IMR-90 (cell line): ENCODE measurements at regions not wholly inside any gene's neighbourhood (a gene's known extent, or its start where the extent isn't known, plus 50 kb on each side); places are given as distances from the start of the nearest gene placed in this dataset.

ENCODE experiments used
- ATAC-seq: fragments of 200-7000 bp; cut with Tn5 transposase; 2 replicates; pipeline ENCODE4 v1.9.1; 2020; ENCODE audit warnings: low read depth, mild to moderate bottlenecking, moderate library complexity
- BruUV-seq: library from RNA; stranded (reverse); fragments of 400-500 nt; replicated peaks from 2 replicates; lab custom pipeline; 2021; lab: Mats Ljungman, UMichigan
- CTCF ChIA-PET: fragments of 300-600 bp; formaldehyde crosslinking; extraction: SDS; loops from one replicate; lab custom pipeline; 2021; ENCODE audit warnings: antibody characterized with exemption; lab: Yijun Ruan, JAX
- POLR2A ChIA-PET: fragments of 300-600 bp; sonication (Branson Sonifier 250); formaldehyde crosslinking; loops from one replicate; lab custom pipeline; 2022; ENCODE audit warnings: antibody characterized with exemption; ENCODE audit not compliant: unreplicated experiment; lab: Charles Lee
- DNase-seq: peaks from one replicate; pipeline ENCODE4 v3.0.0; 2013
- H2AFZ ChIP-seq: replicated peaks from 2 replicates; pipeline ENCODE3; 2013; ENCODE audit warnings: low read length, mild to moderate bottlenecking; ENCODE audit not compliant: poor library complexity
- H2AK5ac ChIP-seq: 2 replicates; pipeline ENCODE4 v1.6.1; 2013; ENCODE audit warnings: low read depth, low read length, inconsistent platforms
- H2AK9ac ChIP-seq: replicated peaks from 2 replicates; pipeline ENCODE3; 2013; ENCODE audit warnings: mild to moderate bottlenecking, low read depth, low read length, moderate library complexity; ENCODE audit not compliant: poor library complexity
- H2BK120ac ChIP-seq: 2 replicates; pipeline ENCODE4 v1.6.1; 2013; ENCODE audit warnings: low read depth, low read length, inconsistent platforms
- H2BK15ac ChIP-seq: 3 replicates; pipeline ENCODE4 v1.6.1; 2013; ENCODE audit warnings: low read depth, low read length, inconsistent platforms
- H2BK20ac ChIP-seq: 2 replicates; pipeline ENCODE4 v1.6.1; 2013; ENCODE audit warnings: low read depth, mild to moderate bottlenecking, inconsistent platforms, low read length, moderate library complexity
- H2BK5ac ChIP-seq: 2 replicates; pipeline ENCODE4 v1.6.1; 2013; ENCODE audit warnings: mild to moderate bottlenecking, low read depth, low read length, inconsistent platforms; ENCODE audit not compliant: poor library complexity, severe bottlenecking
- H3K14ac ChIP-seq: replicated peaks from 2 replicates; pipeline ENCODE4 v1.6.1; 2013; ENCODE audit warnings: low read depth, low read length, inconsistent platforms
- H3K18ac ChIP-seq: 2 replicates; pipeline ENCODE4 v1.6.1; 2013; ENCODE audit warnings: low read depth, low read length, control low read depth
- H3K23ac ChIP-seq: 2 replicates; pipeline ENCODE4 v1.6.1; 2013; ENCODE audit warnings: low read depth, low read length, inconsistent platforms
- H3K27ac ChIP-seq: 2 replicates; pipeline ENCODE4 v1.5.1; 2013; ENCODE audit warnings: mild to moderate bottlenecking, control low read depth, low read length; ENCODE audit not compliant: insufficient read depth
- H3K27me3 ChIP-seq: 2 replicates; pipeline ENCODE4 v1.6.1; 2013; ENCODE audit warnings: low read length; ENCODE audit not compliant: control insufficient read depth, insufficient read depth
- H3K36me3 ChIP-seq: 2 replicates; pipeline ENCODE4 v1.6.1; 2013; ENCODE audit warnings: low read length, mixed read lengths; ENCODE audit not compliant: control insufficient read depth, insufficient read depth
- H3K4ac ChIP-seq: 2 replicates; pipeline ENCODE4 v1.6.1; 2013; ENCODE audit warnings: low read depth, low read length, inconsistent platforms
- H3K4me1 ChIP-seq: 2 replicates; pipeline ENCODE4 v1.6.1; 2013; ENCODE audit warnings: low read length, mixed read lengths; ENCODE audit not compliant: control insufficient read depth, insufficient read depth
- H3K4me2 ChIP-seq: 2 replicates; pipeline ENCODE4 v1.6.1; 2013; ENCODE audit warnings: low read depth, mild to moderate bottlenecking, control low read depth, low read length, moderate library complexity
- H3K4me3 ChIP-seq: 2 replicates; pipeline ENCODE4 v1.5.1; 2013; ENCODE audit warnings: low read depth, mild to moderate bottlenecking, control low read depth, low read length, moderate library complexity; ENCODE audit not compliant: insufficient read depth
- H3K56ac ChIP-seq: 2 replicates; pipeline ENCODE4 v1.6.1; 2013; ENCODE audit warnings: low read length, inconsistent platforms; ENCODE audit not compliant: insufficient read depth; ENCODE audit errors: extremely low read depth
- H3K79me1 ChIP-seq, 2 experiments: 2 replicates each; pipeline ENCODE4 v1.6.1; 2013; ENCODE audit warnings: low read length in 2 of 2, inconsistent platforms in 1 of 2, low read depth in 1 of 2
- H3K9ac ChIP-seq: 2 replicates; pipeline ENCODE4 v1.6.1; 2013; ENCODE audit warnings: low read depth, low read length, control low read depth
- H3K9me1 ChIP-seq: 2 replicates; pipeline ENCODE4 v1.6.1; 2013; ENCODE audit warnings: low read length, inconsistent platforms; ENCODE audit not compliant: insufficient read depth
- H3K9me3 ChIP-seq: 2 replicates; pipeline ENCODE4 v1.6.1; 2013; ENCODE audit warnings: low read length; ENCODE audit not compliant: control insufficient read depth, insufficient read depth
- H4K20me1 ChIP-seq: 2 replicates; pipeline ENCODE4 v1.6.1; 2013; ENCODE audit warnings: low read length, inconsistent platforms; ENCODE audit not compliant: insufficient read depth
- H4K5ac ChIP-seq: 2 replicates; pipeline ENCODE4 v1.6.1; 2013; ENCODE audit warnings: mild to moderate bottlenecking, low read depth, low read length, control low read depth
- H4K8ac ChIP-seq, 2 experiments: 2 replicates each; pipeline ENCODE4 v1.6.1; 2013; ENCODE audit warnings: low read depth in 2 of 2, low read length in 2 of 2, control low read depth in 1 of 2, inconsistent platforms in 1 of 2
- H4K91ac ChIP-seq: 2 replicates; pipeline ENCODE4 v1.6.1; 2013; ENCODE audit warnings: low read depth, low read length, inconsistent platforms; ENCODE audit not compliant: insufficient read depth
- BHLHE40 ChIP-seq: fragments of 150-350 bp; IDR thresholded peaks from 2 replicates; pipeline ENCODE4 v1.6.1; 2016; ENCODE audit warnings: mild to moderate bottlenecking, low read depth, low read length
- CEBPB ChIP-seq: IDR thresholded peaks from 2 replicates; pipeline ENCODE4 v1.6.1; 2012; ENCODE audit warnings: low read depth, low read length, improper control_type of control experiment
- ELK1 ChIP-seq: fragments of 150-350 bp; IDR thresholded peaks from 2 replicates; pipeline ENCODE4 v1.6.1; 2016; ENCODE audit warnings: low read depth, mild to moderate bottlenecking, low read length, moderate library complexity, borderline replicate concordance
- FOS ChIP-seq: fragments of 150-350 bp; IDR thresholded peaks from 2 replicates; pipeline ENCODE4 v1.6.1; 2016; ENCODE audit warnings: low read depth, low read length
- MAFK ChIP-seq: IDR thresholded peaks from 2 replicates; pipeline ENCODE4 v1.6.1; 2012; ENCODE audit warnings: low read depth, low read length, improper control_type of control experiment
- MAZ ChIP-seq: IDR thresholded peaks from 2 replicates; pipeline ENCODE4 v1.6.1; 2012; ENCODE audit warnings: low read depth, mild to moderate bottlenecking, low read length, improper control_type of control experiment, moderate library complexity, borderline replicate concordance
- MXI1 ChIP-seq: IDR thresholded peaks from 2 replicates; pipeline ENCODE4 v1.6.1; 2012; ENCODE audit warnings: low read depth, mild to moderate bottlenecking, low read length, moderate library complexity, borderline replicate concordance
- NFE2L2 ChIP-seq: fragments of 150-350 bp; IDR thresholded peaks from 2 replicates; pipeline ENCODE4 v1.6.1; 2016; ENCODE audit warnings: low read depth, mild to moderate bottlenecking, low read length
- POLR2A ChIP-seq: IDR thresholded peaks from 2 replicates; pipeline ENCODE4 v1.6.1; 2012; ENCODE audit warnings: mild to moderate bottlenecking, low read depth, low read length
- RAD21 ChIP-seq: IDR thresholded peaks from 2 replicates; pipeline ENCODE4 v1.6.1; 2012; ENCODE audit warnings: low read length, improper control_type of control experiment
- RCOR1 ChIP-seq: IDR thresholded peaks from 2 replicates; pipeline ENCODE4 v1.6.1; 2012; ENCODE audit warnings: mild to moderate bottlenecking, low read length, improper control_type of control experiment; ENCODE audit not compliant: insufficient replicate concordance
- RFX5 ChIP-seq: IDR thresholded peaks from 2 replicates; pipeline ENCODE4 v1.8.0; 2012; ENCODE audit warnings: low read depth, mild to moderate bottlenecking, low read length, moderate library complexity
- SMC3 ChIP-seq: fragments of 150-350 bp; IDR thresholded peaks from 2 replicates; pipeline ENCODE4 v1.6.1; 2016; ENCODE audit warnings: low read depth, mild to moderate bottlenecking, antibody characterized with exemption, low read length, moderate library complexity
- USF2 ChIP-seq: fragments of 150-350 bp; IDR thresholded peaks from 2 replicates; pipeline ENCODE4 v1.6.1; 2017; ENCODE audit warnings: mild to moderate bottlenecking, antibody characterized with exemption, low read length, low read depth
- WGBS, 2 experiments: methylation state at CpG; one replicate each; pipeline versions ENCODE4 v1.1.5 to v1.1.7; 2013; ENCODE audit warnings: missing lambda C conversion rate in 2 of 2; ENCODE audit not compliant: insufficient read length in 1 of 2; ENCODE audit errors: extremely low coverage in 2 of 2; 5-methylcytosine and 5-hydroxymethylcytosine counted together
- dilution Hi-C: fragments of 300-500 bp; cut with HindIII; formaldehyde crosslinking; loops from one replicate; pipeline ENCODE4 v1.14.3; 2018; ENCODE audit warnings: low sequenced_read_pairs; ENCODE audit not compliant: unreplicated experiment
- in situ Hi-C: fragments of 300-500 bp; cut with MboI; formaldehyde crosslinking; loops from 3 replicates; pipeline ENCODE4 v1.14.3; 2019; ENCODE audit warnings: low sequenced_read_pairs, inconsistent platforms, mixed read lengths
- intact Hi-C: fragments of 100-400 bp; cut with micrococcal nuclease; formaldehyde crosslinking; loops from 2 replicates; pipeline ENCODE4 v1.10.0; 2022

- Histone ChIP-seq H3K4ac (peak overlapping the region; percentile 81), H3K18ac (peak overlapping the region; percentile 58; the same call in 1 of the 2 replicates), H3K4me1 (peaks cover 10% of the 10 kb centered on the region), H4K91ac (no peak overlapping the region), H2BK15ac (peak overlapping the region; percentile 84; the same call in 1 of the 3 replicates), H3K23ac (peak overlapping the region; percentile 79; the same call in 1 of the 2 replicates), H2AFZ (peak overlapping the region; percentile 65), H2AK9ac (no peak overlapping the region), H3K4me3 (no peak overlapping the region), H2AK5ac (peak overlapping the region; percentile 76; the same call in 1 of the 2 replicates), H3K9ac (no peak overlapping the region), H4K5ac (peak overlapping the region; percentile 12; the same call in 1 of the 2 replicates), H3K36me3 (no peaks in the 10 kb centered on the region), H3K27me3 (no peaks in the 10 kb centered on the region), H3K9me3 (no peaks in the 10 kb centered on the region), H2BK120ac (peak overlapping the region; percentile 85), H3K79me1 (no peaks in the 10 kb centered on the region), H2BK5ac (peak overlapping the region; percentile 89), H3K14ac (peak overlapping the region; percentile 81; the same call in 1 of the 2 replicates), H3K27ac (peak overlapping the region; percentile 55), H2BK20ac (peak overlapping the region; percentile 89; the same call in 1 of the 2 replicates), H4K8ac (peak overlapping the region in 1 of 2 experiments; percentile 66; a peak in 1 of 4 replicates), H4K20me1 (no peaks in the 10 kb centered on the region; the same call in 1 of the 2 replicates), H3K56ac (peak overlapping the region; percentile 54; the same call in 1 of the 2 replicates), H3K9me1 (peaks cover 6% of the 10 kb centered on the region), H3K4me2 (peak overlapping the region; percentile 77; the same call in 1 of the 2 replicates)
- no TSS peak for BruUV-seq
- dilution Hi-C loops, result no loop called here
- intact Hi-C loops, result no loop called here
- no peak for TF ChIP-seq MXI1
- no peak for TF ChIP-seq POLR2A
- no peak for TF ChIP-seq RAD21
- no peak for TF ChIP-seq CEBPB
- TF ChIP-seq USF2, result no peak
- no peak for TF ChIP-seq SMC3
- no peak for TF ChIP-seq MAZ
- no peak for TF ChIP-seq BHLHE40
- TF ChIP-seq NFE2L2, result no peak
- TF ChIP-seq ELK1, result no peak
- TF ChIP-seq RCOR1, result no peak
- TF ChIP-seq FOS, result no peak
- TF ChIP-seq RFX5, result no peak
- TF ChIP-seq MAFK, result no peak
- ATAC-seq, result peak; percentile 61
- POLR2A ChIA-PET, result no interaction called here
- in situ Hi-C loops, result no loop called here
- CTCF ChIA-PET, result no interaction called here
- no CpG with 5 or more reads among the region's 4 CpGs for WGBS, 2 experiments
- peak; percentile 76 for DNase-seq
These were observed 107.5 kb upstream of the FAR2 start for GRCh38 chr12:29041621-29042020.
